Aorta (tissue), 5 donors: ENCODE measurements at regions not wholly inside any gene's neighbourhood (a gene's known extent, or its start where the extent isn't known, plus 50 kb on each side); places are given as distances from the start of the nearest gene placed in this dataset.

ENCODE experiments used
- ATAC-seq: fragments of 200-7000 bp; cut with Tn5 transposase; one replicate; pipeline ENCODE4 v1.9.1; 2022; ENCODE audit warnings: moderate library complexity; ENCODE audit not compliant: low FRiP score
- DNase-seq, 2 donors: peaks; one replicate each; pipeline ENCODE4 v3.0.0-alpha.2; 2020
- H3K27ac ChIP-seq, 2 donors: one replicate each; pipeline ENCODE4 v1.5.1; 2013; ENCODE audit warnings: low read length in 2 of 2, mild to moderate bottlenecking in 2 of 2, moderate library complexity in 2 of 2, control low read depth in 1 of 2, inconsistent platforms in 1 of 2, low read depth in 1 of 2
- H3K27me3 ChIP-seq, 2 donors: one replicate each; pipeline ENCODE4 v1.6.1; 2013; ENCODE audit warnings: control low read depth in 1 of 2, low read length in 1 of 2, mild to moderate bottlenecking in 1 of 2, moderate library complexity in 1 of 2; ENCODE audit not compliant: insufficient read depth in 2 of 2, control insufficient read depth in 1 of 2
- H3K36me3 ChIP-seq, 2 donors: one replicate each; pipeline ENCODE4 v1.6.1; 2013; ENCODE audit warnings: control low read depth in 1 of 2, low read length in 1 of 2, mild to moderate bottlenecking in 1 of 2; ENCODE audit not compliant: insufficient read depth in 2 of 2, control insufficient read depth in 1 of 2
- H3K4me1 ChIP-seq, 2 donors: one replicate each; pipeline ENCODE4 v1.6.1; 2013; ENCODE audit warnings: low read length in 2 of 2, control low read depth in 1 of 2, mild to moderate bottlenecking in 1 of 2, moderate library complexity in 1 of 2; ENCODE audit not compliant: insufficient read depth in 2 of 2, control insufficient read depth in 1 of 2
- H3K4me3 ChIP-seq, 2 donors: one replicate each; pipeline ENCODE4 v1.5.1; 2013; ENCODE audit warnings: low read length in 2 of 2, control low read depth in 1 of 2, mild to moderate bottlenecking in 1 of 2
- H3K9me3 ChIP-seq: one replicate; pipeline ENCODE4 v1.6.1; 2013; ENCODE audit warnings: mild to moderate bottlenecking, low read length; ENCODE audit not compliant: control insufficient read depth
- WGBS, 2 donors: extraction: QIAGEN DNeasy Blood & Tissue Kit; methylation state at CpG; one replicate each; pipeline ENCODE4 v1.1.7; 2013; 5-methylcytosine and 5-hydroxymethylcytosine counted together
- intact Hi-C, 2 donors: fragments of 100-400 bp; cut with DNase I; formaldehyde crosslinking; loops; one replicate each; pipeline versions ENCODE4 v1.14.2 to v1.15.0; 2022
- donor health status: healthy with polysubstance abuse.
- donor health status: Bipolar disorder and iron deficiency.
- donor health status: DM: no; HTN: no; CAD: no.
- donor health status: DM: no; HTN: no; CAD: no.
- donor health status: DM: yes; HTN: yes; CAD: no.

DNA sequence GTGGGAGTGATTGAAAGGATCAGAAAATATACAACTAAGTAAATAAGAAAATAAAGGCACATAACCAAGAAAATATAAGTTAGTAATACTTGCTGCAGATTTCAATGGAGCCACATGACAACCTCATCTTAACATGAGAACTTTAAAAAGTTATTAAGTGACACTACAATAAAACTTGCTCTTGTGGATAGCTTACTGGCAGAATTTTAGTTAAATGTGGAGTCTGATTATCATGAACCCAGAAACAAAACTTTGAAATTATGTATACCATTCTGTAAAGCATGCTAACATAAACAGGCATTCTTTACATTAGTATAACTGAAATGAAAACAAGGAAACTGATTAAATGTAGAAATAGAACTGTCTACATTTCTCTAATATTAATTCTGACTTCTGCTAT is 220.9 kb downstream of the RFPL4B start:
- intact Hi-C loops = no loop called here
- Histone ChIP-seq H3K27me3 (no peaks in the 10 kb centered on the region), H3K9me3 (no peaks in the 10 kb centered on the region), H3K36me3 (no peaks in the 10 kb centered on the region), H3K27ac (no peak overlapping the region), H3K4me1 (no peaks in the 10 kb centered on the region), H3K4me3 (no peak overlapping the region)
- DNase-seq = no peak
- no peak for ATAC-seq

DNA sequence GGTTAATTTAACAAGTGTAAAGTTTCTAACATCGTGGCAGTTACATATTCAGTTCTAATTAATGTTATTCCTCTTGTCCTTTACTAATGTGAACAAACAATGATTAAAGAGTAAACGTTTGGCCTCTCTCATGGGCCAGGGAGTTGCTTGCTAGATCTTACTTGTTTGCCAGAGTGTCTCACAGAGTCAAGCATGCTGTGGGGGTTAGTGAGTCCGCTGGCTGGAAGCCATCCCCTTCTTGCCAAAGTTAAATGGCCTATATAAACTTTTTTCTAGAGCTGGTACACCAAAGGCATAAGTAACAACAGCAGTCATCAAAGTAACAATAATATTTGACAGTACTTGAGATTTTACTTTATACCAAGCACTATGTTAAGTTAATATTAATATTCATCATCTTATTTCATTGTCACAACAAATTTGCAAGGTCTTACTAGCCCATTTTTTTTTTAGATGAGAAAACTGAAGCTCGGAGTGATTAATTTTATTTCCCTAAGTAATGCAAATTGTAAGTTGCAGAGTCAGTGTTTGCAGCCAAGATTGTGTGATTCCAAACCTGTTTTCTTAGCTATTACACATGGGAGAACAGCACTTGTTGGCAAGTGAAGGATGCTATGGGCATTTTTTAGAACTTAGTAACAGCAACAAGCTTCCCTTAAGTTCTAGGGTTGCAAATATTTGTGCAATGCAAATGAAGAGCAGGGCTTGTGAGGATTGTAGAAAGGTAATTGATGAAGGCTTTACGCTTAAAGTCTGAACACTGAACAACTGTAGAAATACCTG is 224.5 kb downstream of the RFPL4B start:
- ATAC-seq = no peak
- H3K27me3 ChIP-seq = no peaks in the 10 kb centered on the region
- no peak overlapping the region for H3K27ac ChIP-seq
- intact Hi-C loops = no loop called here
- WGBS, 2 donors = 22 to 23% methylated on average over 5 of the region's 5 CpGs
- no peaks in the 10 kb centered on the region for H3K9me3 ChIP-seq
- H3K36me3 ChIP-seq = no peaks in the 10 kb centered on the region
- no peaks in the 10 kb centered on the region for H3K4me1 ChIP-seq
- DNase-seq = peak in 1 of 2 donors; percentile 37
- H3K4me3 ChIP-seq = no peak overlapping the region

- ATAC-seq (no peak), DNase-seq (no peak)
- 83 to 89% methylated on average over 3 of the region's 3 CpGs for WGBS, 2 donors
- no peaks in the 10 kb centered on the region for H3K9me3 ChIP-seq
- H3K4me1 ChIP-seq = no peaks in the 10 kb centered on the region
- H3K4me3 ChIP-seq = no peak overlapping the region
- no peaks in the 10 kb centered on the region for H3K27me3 ChIP-seq
- intact Hi-C loops = no loop called here
- H3K36me3 ChIP-seq = no peaks in the 10 kb centered on the region
- no peak overlapping the region for H3K27ac ChIP-seq
These were observed 227.1 kb downstream of the RFPL4B start for GRCh38 chr6:112574190-112574589.

DNA sequence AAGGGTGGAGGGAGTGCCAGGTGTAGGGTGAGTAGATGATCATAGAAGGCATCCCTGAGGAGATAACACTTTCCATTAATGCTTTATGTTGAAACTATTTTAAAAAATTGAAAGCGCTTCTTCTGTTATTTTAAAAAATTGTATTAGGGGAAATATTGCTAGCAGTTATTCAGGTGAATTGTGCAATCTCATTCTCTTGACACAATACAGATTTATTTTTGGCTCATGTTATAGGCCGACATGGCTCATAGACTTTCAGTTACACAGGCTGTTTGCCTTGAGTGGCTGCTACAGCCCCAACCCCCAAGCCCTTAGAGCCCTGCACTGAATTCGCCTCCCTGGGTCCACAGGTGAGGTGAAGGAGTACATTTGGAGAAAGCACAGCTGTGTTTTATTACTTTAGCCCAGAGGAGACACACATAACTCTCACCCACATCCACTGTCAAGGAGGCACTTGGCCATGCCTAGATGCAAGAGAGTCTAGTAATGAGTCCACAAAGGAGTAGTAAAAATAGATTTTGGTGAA is 228.2 kb downstream of the RFPL4B start:
- Histone ChIP-seq H3K9me3 (no peaks in the 10 kb centered on the region), H3K4me3 (no peak overlapping the region), H3K4me1 (no peaks in the 10 kb centered on the region), H3K27me3 (no peaks in the 10 kb centered on the region), H3K27ac (no peak overlapping the region), H3K36me3 (no peaks in the 10 kb centered on the region)
- DNase-seq (no peak), ATAC-seq (no peak)
- intact Hi-C loops = no loop called here
- 86 to 90% methylated on average over 3 of the region's 3 CpGs for WGBS, 2 donors

DNA sequence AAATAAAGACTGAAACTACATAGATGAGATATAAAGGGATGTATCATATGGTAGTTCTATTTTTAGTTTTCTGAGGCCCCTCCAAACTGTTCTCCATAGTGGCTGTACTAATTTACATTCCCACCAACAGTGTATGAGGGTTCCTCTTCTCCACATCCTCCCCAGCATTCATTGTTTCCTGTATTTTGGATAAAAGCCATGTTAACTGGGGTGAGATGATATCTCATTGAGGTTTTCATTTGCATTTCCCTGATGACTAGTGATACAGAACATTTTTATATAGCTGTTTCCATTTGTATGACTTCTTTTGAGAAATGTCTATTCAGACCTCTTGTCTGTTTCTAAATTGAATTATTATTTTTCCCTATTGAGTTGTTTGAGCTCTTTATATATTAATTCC is 229.3 kb downstream of the RFPL4B start:
- intact Hi-C loops = no loop called here
- no peak for ATAC-seq

GRCh38 chr6:112579601-112580000 is 232.5 kb downstream of the RFPL4B start:
- DNase-seq (no peak), ATAC-seq (no peak)
- intact Hi-C loops = no loop called here
- Histone ChIP-seq H3K36me3 (no peaks in the 10 kb centered on the region), H3K9me3 (no peaks in the 10 kb centered on the region), H3K4me1 (no peaks in the 10 kb centered on the region), H3K27me3 (no peaks in the 10 kb centered on the region), H3K27ac (no peak overlapping the region), H3K4me3 (no peak overlapping the region)
- WGBS, 2 donors = 52 to 58% methylated on average over 1 of the region's 1 CpG

More for the DNA sequence above, 229.3 kb downstream of the RFPL4B start:
- no peaks in the 10 kb centered on the region for H3K36me3 ChIP-seq
- DNase-seq = no peak
- H3K27ac ChIP-seq = no peak overlapping the region
- H3K4me1 ChIP-seq = no peaks in the 10 kb centered on the region
- H3K27me3 ChIP-seq = no peaks in the 10 kb centered on the region
- H3K4me3 ChIP-seq = no peak overlapping the region
- H3K9me3 ChIP-seq = no peaks in the 10 kb centered on the region

GRCh38 chr6:112581015-112581414 is 233.9 kb downstream of the RFPL4B start:
- H3K4me1 ChIP-seq = no peaks in the 10 kb centered on the region
- no peaks in the 10 kb centered on the region for H3K9me3 ChIP-seq
- H3K27ac ChIP-seq = no peak overlapping the region
- intact Hi-C loops = no loop called here
- no peaks in the 10 kb centered on the region for H3K36me3 ChIP-seq
- H3K27me3 ChIP-seq = no peaks in the 10 kb centered on the region
- H3K4me3 ChIP-seq = no peak overlapping the region
- 93 to 95% methylated on average over 1 of the region's 1 CpG for WGBS, 2 donors
- DNase-seq (no peak), ATAC-seq (no peak)

GRCh38 chr6:112590326-112590725 is 243.2 kb downstream of the RFPL4B start:
- 82% methylated on average over 3 of the region's 3 CpGs for WGBS, 2 donors

DNA sequence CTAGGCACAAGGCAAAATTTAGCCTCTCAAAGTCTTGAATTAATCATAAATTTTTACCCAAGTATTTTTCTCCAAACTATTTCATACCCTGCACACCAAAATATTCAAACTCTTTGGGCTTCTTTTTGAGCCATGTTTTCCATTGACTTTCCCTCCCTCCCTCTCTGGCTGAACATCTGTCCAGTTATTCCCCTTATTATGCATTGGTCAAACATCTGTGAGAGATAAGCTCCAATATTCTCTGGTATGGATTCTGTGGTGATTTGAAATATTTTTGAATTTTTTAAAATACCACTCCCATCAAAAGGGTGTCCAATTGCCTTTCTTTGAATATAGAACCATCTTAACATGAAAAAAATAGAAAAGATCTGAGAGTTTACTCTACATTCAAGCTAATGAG is 244.2 kb downstream of the RFPL4B start:
- H3K4me3 ChIP-seq = no peak overlapping the region
- DNase-seq (no peak), ATAC-seq (no peak)
- H3K36me3 ChIP-seq = no peaks in the 10 kb centered on the region
- no peaks in the 10 kb centered on the region for H3K27me3 ChIP-seq
- intact Hi-C loops = no loop called here
- H3K4me1 ChIP-seq = no peaks in the 10 kb centered on the region
- H3K27ac ChIP-seq = no peak overlapping the region
- H3K9me3 ChIP-seq = peaks cover 2% of the 10 kb centered on the region

More at GRCh38 chr6:112590326-112590725, 243.2 kb downstream of the RFPL4B start:
- Histone ChIP-seq H3K4me1 (no peaks in the 10 kb centered on the region), H3K27ac (no peak overlapping the region), H3K4me3 (no peak overlapping the region), H3K36me3 (no peaks in the 10 kb centered on the region), H3K9me3 (peaks cover 2% of the 10 kb centered on the region), H3K27me3 (no peaks in the 10 kb centered on the region)
- no peak for ATAC-seq
- no peak for DNase-seq
- intact Hi-C loops = no loop called here
